ENCODE measurements at regions not wholly inside any gene's neighbourhood (a gene's known extent, or its start where the extent isn't known, plus 50 kb on each side); places are given as distances from the start of the nearest gene placed in this dataset.

- no peak for DNase-seq
These were observed 194.8 kb upstream of the ZNF507 start for GRCh38 chr19:32150605-32151004.

GRCh38 chr19:32154418-32154817 lies 191.0 kb upstream of the ZNF507 start:
- no peak for DNase-seq

GRCh38 chr19:32164384-32164992 lies 180.9 kb upstream of the ZNF507 start:
- no peak for DNase-seq

GRCh38 chr19:32165141-32165540 lies 180.3 kb upstream of the ZNF507 start:
- no peak for DNase-seq

- DNase-seq = no peak
These were observed 179.7 kb upstream of the ZNF507 start for GRCh38 chr19:32165750-32166149.

GRCh38 chr19:32166238-32166637 lies 179.2 kb upstream of the ZNF507 start:
- DNase-seq = no peak

GRCh38 chr19:32168111-32168510 lies 177.3 kb upstream of the ZNF507 start:
- no peak for DNase-seq

GRCh38 chr19:32168606-32169005 lies 176.8 kb upstream of the ZNF507 start:
- DNase-seq = no peak

GRCh38 chr19:32171719-32172151 lies 173.7 kb upstream of the ZNF507 start:
- no peak for DNase-seq

GRCh38 chr19:32172566-32173160 lies 172.7 kb upstream of the ZNF507 start:
- no peak for DNase-seq

- DNase-seq = no peak
These were observed 171.6 kb upstream of the ZNF507 start for GRCh38 chr19:32173836-32174235.

GRCh38 chr19:32174386-32175113 lies 170.9 kb upstream of the ZNF507 start:
- DNase-seq = no peak

GRCh38 chr19:32176591-32176990 lies 168.8 kb upstream of the ZNF507 start:
- DNase-seq = no peak

- no peak for DNase-seq
These were observed 167.7 kb upstream of the ZNF507 start for GRCh38 chr19:32177686-32178085.

- DNase-seq = no peak
These were observed 167.0 kb upstream of the ZNF507 start for GRCh38 chr19:32178401-32178800.

GRCh38 chr19:32178956-32179355 lies 166.5 kb upstream of the ZNF507 start:
- DNase-seq = no peak

GRCh38 chr19:32181216-32181920 lies 164.0 kb upstream of the ZNF507 start:
- DNase-seq = no peak

- DNase-seq = no peak
These were observed 158.7 kb upstream of the ZNF507 start for GRCh38 chr19:32186542-32187330.

GRCh38 chr19:32188921-32189320 lies 156.5 kb upstream of the ZNF507 start:
- no peak for DNase-seq

GRCh38 chr19:32189956-32190706 lies 155.3 kb upstream of the ZNF507 start:
- DNase-seq = no peak

GRCh38 chr19:32191921-32192320 lies 153.5 kb upstream of the ZNF507 start:
- no peak for DNase-seq

Data from amniotic stem cell (primary cell).